ENCODE measurements at regions not wholly inside any gene's neighbourhood (a gene's known extent, or its start where the extent isn't known, plus 50 kb on each side); places are given as distances from the start of the nearest gene placed in this dataset.

DNA sequence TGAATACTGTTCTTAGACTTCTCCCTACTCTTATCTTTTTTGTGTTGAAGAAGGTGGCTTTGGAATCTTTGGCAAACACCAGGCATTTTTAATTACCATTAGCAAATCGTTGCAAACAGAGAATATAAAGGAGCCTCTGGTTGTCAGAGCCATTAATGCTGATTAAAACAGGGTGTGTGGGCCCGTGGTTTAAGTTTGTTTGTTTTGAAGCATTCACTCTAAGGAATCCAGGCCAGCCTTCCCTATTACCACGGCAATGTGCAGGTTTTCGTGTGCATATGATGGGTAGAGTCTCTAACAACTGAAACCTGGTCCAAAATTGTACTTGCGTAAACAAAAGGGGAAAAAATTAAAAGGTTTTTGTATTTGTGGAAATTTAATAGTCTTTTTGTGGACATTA is 141.2 kb upstream of the GMNC start:
- Histone ChIP-seq H3K27me3 (ENCODE audit: control insufficient read depth, insufficient read depth, low read length) (no peaks in the 10 kb centered on the region), H3K9me3 (ENCODE audit: control insufficient read depth, insufficient read depth, low read length) (no peaks in the 10 kb centered on the region), H3K27ac (ENCODE audit: low read depth, low read length) (no peak overlapping the region), H3K4me3 (ENCODE audit: low read depth, low read length) (no peak overlapping the region)
- POLR2A ChIA-PET, result no interaction called here
- DNase-seq (ENCODE audit: low read depth, low spot score), result no peak
- no peak for TF ChIP-seq CTCF (IDR thresholded peaks at IDR 0.05; ENCODE audit: low read depth, low read length)
- CTCF ChIA-PET, result no interaction called here

DNA sequence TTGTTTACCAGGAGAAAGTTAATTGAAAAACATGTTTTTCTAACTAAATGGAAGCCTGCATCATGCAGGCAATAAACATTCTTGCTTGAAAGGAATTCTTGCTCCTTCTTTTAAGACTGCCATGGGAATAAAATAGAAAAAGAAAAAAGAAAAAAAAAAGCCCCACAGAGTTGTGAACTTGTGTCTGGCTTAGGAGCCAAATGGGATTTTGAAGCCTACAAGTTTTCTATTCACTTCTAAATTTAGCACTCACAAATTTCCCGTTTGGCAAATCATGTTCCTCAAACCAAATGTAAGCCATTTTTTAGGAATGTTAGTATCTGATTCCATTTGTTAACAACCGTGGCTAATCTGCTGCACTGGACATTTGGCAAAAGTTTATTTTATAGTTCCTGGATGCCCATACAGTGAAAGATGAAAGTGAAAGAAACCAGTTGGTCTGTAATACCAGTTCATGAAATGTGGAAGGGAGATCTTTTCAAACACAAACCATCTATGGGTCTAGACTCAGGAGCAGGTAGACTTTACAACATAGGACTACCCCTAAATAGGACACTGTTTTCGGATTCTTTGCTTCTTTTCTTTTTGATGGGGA is 133.8 kb upstream of the GMNC start:
- no peak for TF ChIP-seq CTCF (IDR thresholded peaks at IDR 0.05; ENCODE audit: low read depth, low read length)
- ChIA-PET CTCF (no interaction called here), POLR2A (no interaction called here)
- Histone ChIP-seq H3K27ac (ENCODE audit: low read depth, low read length) (no peak overlapping the region), H3K4me3 (ENCODE audit: low read depth, low read length) (no peak overlapping the region), H3K27me3 (ENCODE audit: control insufficient read depth, insufficient read depth, low read length) (no peaks in the 10 kb centered on the region), H3K9me3 (ENCODE audit: control insufficient read depth, insufficient read depth, low read length) (no peaks in the 10 kb centered on the region)
- DNase-seq (ENCODE audit: low read depth, low spot score), result no peak

GRCh38 chr3:190995156-190995555 is 132.7 kb upstream of the GMNC start:
- TF ChIP-seq CTCF (IDR thresholded peaks at IDR 0.05; ENCODE audit: low read depth, low read length), result no peak
- CTCF ChIA-PET, result no interaction called here
- Histone ChIP-seq H3K9me3 (ENCODE audit: control insufficient read depth, insufficient read depth, low read length) (no peaks in the 10 kb centered on the region), H3K27me3 (ENCODE audit: control insufficient read depth, insufficient read depth, low read length) (no peaks in the 10 kb centered on the region), H3K27ac (ENCODE audit: low read depth, low read length) (no peak overlapping the region), H3K4me3 (ENCODE audit: low read depth, low read length) (no peak overlapping the region)
- DNase-seq (ENCODE audit: low read depth, low spot score), result no peak
- POLR2A ChIA-PET, result no interaction called here

DNA sequence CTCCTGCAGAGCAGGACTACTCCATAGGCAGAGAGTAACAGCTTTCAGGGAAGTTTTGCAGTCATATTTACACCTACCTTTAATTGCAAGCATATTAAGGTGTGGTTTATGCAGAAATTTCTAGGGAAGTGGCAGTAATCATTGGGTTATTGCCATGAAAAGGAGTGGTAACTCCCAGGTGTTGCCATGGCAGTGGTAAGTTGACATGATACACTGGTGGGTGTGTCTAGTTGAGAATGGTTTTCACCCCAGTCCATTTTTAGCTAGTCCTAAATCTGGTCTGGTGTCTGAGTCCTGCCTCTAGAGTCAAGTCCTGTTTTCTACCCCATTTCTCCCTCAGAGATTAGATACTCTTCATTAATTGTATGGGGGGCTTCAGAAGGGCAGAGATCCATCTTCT is 128.4 kb upstream of the GMNC start:
- H3K9me3 ChIP-seq (ENCODE audit: control insufficient read depth, insufficient read depth, low read length), result no peaks in the 10 kb centered on the region
- ChIA-PET POLR2A (no interaction called here), CTCF (no interaction called here)
- H3K4me3 ChIP-seq (ENCODE audit: low read depth, low read length), result no peak overlapping the region
- no peak overlapping the region for H3K27ac ChIP-seq (ENCODE audit: low read depth, low read length)
- no peaks in the 10 kb centered on the region for H3K27me3 ChIP-seq (ENCODE audit: control insufficient read depth, insufficient read depth, low read length)
- no peak for DNase-seq (ENCODE audit: low read depth, low spot score)
- no peak for TF ChIP-seq CTCF (IDR thresholded peaks at IDR 0.05; ENCODE audit: low read depth, low read length)

DNA sequence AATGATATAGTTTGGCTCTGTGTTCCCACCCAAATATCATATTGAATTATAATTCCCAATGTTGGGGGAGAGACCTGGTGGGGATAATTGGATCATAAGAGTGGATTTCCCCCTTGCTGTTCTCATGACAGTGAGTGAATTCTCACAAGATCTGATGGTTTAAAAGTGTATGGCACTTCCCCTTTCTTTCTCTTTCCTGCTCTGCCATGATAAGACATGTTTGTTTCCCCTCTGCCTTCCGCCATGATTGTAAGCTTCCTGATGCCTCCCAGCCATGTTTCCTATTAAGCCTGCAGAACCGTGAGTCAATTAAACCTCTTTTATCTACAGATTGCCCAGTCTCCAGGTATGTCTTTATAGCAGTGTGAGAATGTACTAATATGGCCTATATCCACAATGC is 126.7 kb upstream of the GMNC start:
- Histone ChIP-seq H3K4me3 (ENCODE audit: low read depth, low read length) (no peak overlapping the region), H3K9me3 (ENCODE audit: control insufficient read depth, insufficient read depth, low read length) (no peaks in the 10 kb centered on the region), H3K27ac (ENCODE audit: low read depth, low read length) (no peak overlapping the region), H3K27me3 (ENCODE audit: control insufficient read depth, insufficient read depth, low read length) (no peaks in the 10 kb centered on the region)
- ChIA-PET CTCF (no interaction called here), POLR2A (no interaction called here)
- TF ChIP-seq CTCF (IDR thresholded peaks at IDR 0.05; ENCODE audit: low read depth, low read length), result no peak
- no peak for DNase-seq (ENCODE audit: low read depth, low spot score)
